ENCODE measurements at regions not wholly inside any gene's neighbourhood (a gene's known extent, or its start where the extent isn't known, plus 50 kb on each side); places are given as distances from the start of the nearest gene placed in this dataset.

GRCh38 chr19:30653646-30654386, 281.6 kb downstream of the ZNF536 start:
- no peak overlapping the region for H2AFZ ChIP-seq
- TF ChIP-seq STAT1 (IDR thresholded peaks at IDR 0.05; ENCODE audit: unreplicated experiment) (no peak), POLR2AphosphoS5 (IDR thresholded peaks at IDR 0.05; ENCODE audit: low read depth) (no peak), REST (IDR thresholded peaks at IDR 0.05; ENCODE audit: unreplicated experiment) (no peak), EZH2phosphoT487 (IDR thresholded peaks at IDR 0.05; ENCODE audit: unreplicated experiment) (no peak), JUNB (IDR thresholded peaks at IDR 0.05; ENCODE audit: unreplicated experiment) (no peak), EZH2 (IDR thresholded peaks at IDR 0.05; ENCODE audit: low read depth, unreplicated experiment) (no peak), ZNF462 (CRISPR knock-in tag; IDR thresholded peaks at IDR 0.05) (no peak), NANOG (IDR thresholded peaks at IDR 0.05; ENCODE audit: borderline replicate concordance) (no peak)
- ATAC-seq (no peak), DNase-seq (ENCODE audit: low spot score) (no peak)
- H3K79me2 ChIP-seq (replicated peaks; ENCODE audit: insufficient read depth) = no peaks in the 10 kb centered on the region
- no peak overlapping the region for H3K27ac Mint-ChIP-seq
- no peaks in the 10 kb centered on the region for H3K27me3 ChIP-seq (ENCODE audit: insufficient read depth)
- no peaks in the 10 kb centered on the region for H4K20me1 ChIP-seq (replicated peaks; ENCODE audit: insufficient read depth)
- H3K36me3 Mint-ChIP-seq (ENCODE audit: low read depth) = no peaks in the 10 kb centered on the region
- no peaks in the 10 kb centered on the region for H3K9me3 Mint-ChIP-seq
- no peak overlapping the region for H3K27ac ChIP-seq (ENCODE audit: low read depth)
- H3K4me1 ChIP-seq (ENCODE audit: insufficient read depth) = peaks cover 13% of the 10 kb centered on the region
- no peaks in the 10 kb centered on the region for H3K36me3 ChIP-seq (ENCODE audit: insufficient read depth)
- no peak overlapping the region for H3K4me3 ChIP-seq
- H3K9me2 ChIP-seq (ENCODE audit: insufficient read depth) = no peaks in the 10 kb centered on the region
- H3F3A ChIP-seq (replicated peaks; ENCODE audit: low read depth) = no peaks in the 10 kb centered on the region
- H3K4me3 Mint-ChIP-seq = no peak overlapping the region
- peaks cover 21% of the 10 kb centered on the region for H3K4me1 Mint-ChIP-seq
- peaks cover 15% of the 10 kb centered on the region for H3K27me3 Mint-ChIP-seq (ENCODE audit: insufficient read depth, low read depth, poor library complexity)
- no peak overlapping the region for H3K4me2 ChIP-seq
